Choroid plexus epithelial cell (primary cell): ENCODE measurements at regions not wholly inside any gene's neighbourhood (a gene's known extent, or its start where the extent isn't known, plus 50 kb on each side); places are given as distances from the start of the nearest gene placed in this dataset.

Experiments used
- DNase-seq: peaks from one replicate; pipeline ENCODE4 v3.0.0-alpha.2; 2010; ENCODE audit warnings: low read depth
- H3K4me3 ChIP-seq: 2 replicates; pipeline ENCODE4 v1.5.1; 2011; ENCODE audit warnings: low read depth, mild to moderate bottlenecking, control low read depth, low read length, moderate library complexity
- TF ChIP-seq, protein P1 (sequence below): conservative IDR thresholded peaks from 2 replicates; pipeline ENCODE4 v1.5.1; 2011; ENCODE audit warnings: low read depth, mild to moderate bottlenecking, control low read depth, inconsistent platforms, low read length, moderate library complexity

- no peak for DNase-seq
- no peak overlapping the region for H3K4me3 ChIP-seq
- TF ChIP-seq, protein P1, sequence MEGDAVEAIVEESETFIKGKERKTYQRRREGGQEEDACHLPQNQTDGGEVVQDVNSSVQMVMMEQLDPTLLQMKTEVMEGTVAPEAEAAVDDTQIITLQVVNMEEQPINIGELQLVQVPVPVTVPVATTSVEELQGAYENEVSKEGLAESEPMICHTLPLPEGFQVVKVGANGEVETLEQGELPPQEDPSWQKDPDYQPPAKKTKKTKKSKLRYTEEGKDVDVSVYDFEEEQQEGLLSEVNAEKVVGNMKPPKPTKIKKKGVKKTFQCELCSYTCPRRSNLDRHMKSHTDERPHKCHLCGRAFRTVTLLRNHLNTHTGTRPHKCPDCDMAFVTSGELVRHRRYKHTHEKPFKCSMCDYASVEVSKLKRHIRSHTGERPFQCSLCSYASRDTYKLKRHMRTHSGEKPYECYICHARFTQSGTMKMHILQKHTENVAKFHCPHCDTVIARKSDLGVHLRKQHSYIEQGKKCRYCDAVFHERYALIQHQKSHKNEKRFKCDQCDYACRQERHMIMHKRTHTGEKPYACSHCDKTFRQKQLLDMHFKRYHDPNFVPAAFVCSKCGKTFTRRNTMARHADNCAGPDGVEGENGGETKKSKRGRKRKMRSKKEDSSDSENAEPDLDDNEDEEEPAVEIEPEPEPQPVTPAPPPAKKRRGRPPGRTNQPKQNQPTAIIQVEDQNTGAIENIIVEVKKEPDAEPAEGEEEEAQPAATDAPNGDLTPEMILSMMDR, result no peak
These were observed 108.3 kb upstream of the CNTNAP2 start for GRCh38 chr7:146008293-146008692.

GRCh38 chr7:146004805-146005204 lies 111.8 kb upstream of the CNTNAP2 start:
- DNase-seq, result peak; percentile 81
- H3K4me3 ChIP-seq, result no peak overlapping the region
- TF ChIP-seq, protein P1, result no peak

DNA sequence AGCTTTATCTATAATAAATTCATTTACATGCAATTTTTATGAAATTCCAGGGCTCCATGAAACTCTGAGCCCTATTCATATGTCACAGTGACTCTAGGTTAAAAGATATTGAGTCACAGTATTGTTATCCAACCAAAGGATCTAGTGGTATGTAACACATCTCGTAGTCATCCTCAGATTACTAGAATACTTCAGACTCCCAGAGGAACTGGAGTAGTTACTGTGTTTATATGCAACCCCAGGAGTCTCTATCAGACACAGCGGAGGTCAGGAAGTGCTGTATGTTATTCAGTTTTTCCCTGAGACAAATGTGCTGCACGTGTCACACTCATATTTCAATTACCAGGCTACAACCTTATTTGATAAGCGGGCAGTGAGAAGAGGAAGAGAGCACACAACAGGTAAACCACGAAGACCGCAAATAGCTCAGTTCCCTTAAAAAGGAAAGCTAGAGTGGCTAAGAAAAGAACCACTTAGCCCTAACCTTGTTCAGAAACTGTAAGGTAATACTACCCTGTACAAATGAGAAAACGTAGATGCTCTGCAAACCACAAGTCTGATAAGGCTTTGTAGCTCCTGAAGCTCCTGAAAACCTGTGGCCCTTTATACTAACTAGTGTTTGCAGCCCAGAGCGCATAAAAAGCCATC lies 114.0 kb upstream of the CNTNAP2 start:
- DNase-seq, result peak; percentile 88
- TF ChIP-seq, protein P1, result no peak
- no peak overlapping the region for H3K4me3 ChIP-seq

- TF ChIP-seq, protein P1, result no peak
- DNase-seq, result no peak
- no peak overlapping the region for H3K4me3 ChIP-seq
These were observed 114.6 kb upstream of the CNTNAP2 start for GRCh38 chr7:146002008-146002407.

GRCh38 chr7:146000882-146001281 lies 115.7 kb upstream of the CNTNAP2 start:
- no peak for DNase-seq
- TF ChIP-seq, protein P1, result no peak
- H3K4me3 ChIP-seq, result no peak overlapping the region

- TF ChIP-seq, protein P1, result no peak
- no peak for DNase-seq
- H3K4me3 ChIP-seq, result no peak overlapping the region
These were observed 127.1 kb upstream of the CNTNAP2 start for GRCh38 chr7:145989469-145989868.

- H3K4me3 ChIP-seq, result no peak overlapping the region
- peak; percentile 41 for DNase-seq
- TF ChIP-seq, protein P1, result no peak
These were observed 130.2 kb upstream of the CNTNAP2 start for GRCh38 chr7:145986248-145986874.
